Stimulated activated CD4-positive, alpha-beta T cell treated with anti-CD3 and anti-CD28 coated beads, Interleukin-12 subunit alpha, Interleukin-12 subunit beta, amount 100 ng/mL, for 4 hours (primary cell): ENCODE measurements at regions not wholly inside any gene's neighbourhood (a gene's known extent, or its start where the extent isn't known, plus 50 kb on each side); places are given as distances from the start of the nearest gene placed in this dataset.

Source experiments
- DNase-seq: peaks from one replicate; pipeline ENCODE4 v3.0.0-alpha.2; 2020

- no peak for DNase-seq
These were observed 75.8 kb upstream of the SOX5 start for GRCh38 chr12:24025153-24025798.

GRCh38 chr12:24023081-24023480 is 73.6 kb upstream of the SOX5 start:
- DNase-seq, result no peak

- DNase-seq, result no peak
These were observed 71.7 kb upstream of the SOX5 start for GRCh38 chr12:24021164-24021502.

- no peak for DNase-seq
These were observed 71.1 kb upstream of the SOX5 start for GRCh38 chr12:24020397-24021163.

- DNase-seq, result no peak
These were observed 66.3 kb upstream of the SOX5 start for GRCh38 chr12:24015833-24016160.

GRCh38 chr12:24014915-24015832 is 65.7 kb upstream of the SOX5 start:
- no peak for DNase-seq

- DNase-seq, result no peak
These were observed 64.8 kb upstream of the SOX5 start for GRCh38 chr12:24014240-24014639.

GRCh38 chr12:24012528-24012927 is 63.1 kb upstream of the SOX5 start:
- DNase-seq, result no peak

- no peak for DNase-seq
These were observed 62.5 kb upstream of the SOX5 start for GRCh38 chr12:24011927-24012507.

GRCh38 chr12:24008166-24008565 is 58.7 kb upstream of the SOX5 start:
- DNase-seq, result no peak
